ENCODE measurements at regions not wholly inside any gene's neighbourhood (a gene's known extent, or its start where the extent isn't known, plus 50 kb on each side); places are given as distances from the start of the nearest gene placed in this dataset.

- no peaks in the 10 kb centered on the region for H3K27me3 ChIP-seq
- 25 to 43% (median 35%) methylated on average over 3 of the region's 3 CpGs for WGBS, 4 donors
- TF ChIP-seq POLR2A (IDR thresholded peaks at IDR 0.05) = no peak
- TF ChIP-seq, protein P1, sequence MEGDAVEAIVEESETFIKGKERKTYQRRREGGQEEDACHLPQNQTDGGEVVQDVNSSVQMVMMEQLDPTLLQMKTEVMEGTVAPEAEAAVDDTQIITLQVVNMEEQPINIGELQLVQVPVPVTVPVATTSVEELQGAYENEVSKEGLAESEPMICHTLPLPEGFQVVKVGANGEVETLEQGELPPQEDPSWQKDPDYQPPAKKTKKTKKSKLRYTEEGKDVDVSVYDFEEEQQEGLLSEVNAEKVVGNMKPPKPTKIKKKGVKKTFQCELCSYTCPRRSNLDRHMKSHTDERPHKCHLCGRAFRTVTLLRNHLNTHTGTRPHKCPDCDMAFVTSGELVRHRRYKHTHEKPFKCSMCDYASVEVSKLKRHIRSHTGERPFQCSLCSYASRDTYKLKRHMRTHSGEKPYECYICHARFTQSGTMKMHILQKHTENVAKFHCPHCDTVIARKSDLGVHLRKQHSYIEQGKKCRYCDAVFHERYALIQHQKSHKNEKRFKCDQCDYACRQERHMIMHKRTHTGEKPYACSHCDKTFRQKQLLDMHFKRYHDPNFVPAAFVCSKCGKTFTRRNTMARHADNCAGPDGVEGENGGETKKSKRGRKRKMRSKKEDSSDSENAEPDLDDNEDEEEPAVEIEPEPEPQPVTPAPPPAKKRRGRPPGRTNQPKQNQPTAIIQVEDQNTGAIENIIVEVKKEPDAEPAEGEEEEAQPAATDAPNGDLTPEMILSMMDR (IDR thresholded peaks at IDR 0.05) = no peak
- no peaks in the 10 kb centered on the region for H3K4me1 ChIP-seq
- no peak overlapping the region for H3K4me3 ChIP-seq
- H3K9me3 ChIP-seq = no peaks in the 10 kb centered on the region
- DNase-seq (no peak), ATAC-seq (no peak)
- no peak overlapping the region for H3K27ac ChIP-seq
- intact Hi-C loops (cut with DNase I) = no loop called here
- no peaks in the 10 kb centered on the region for H3K36me3 ChIP-seq
Measured at GRCh38 chr4:180596888-180597483, 1646.2 kb upstream of the TENM3 start.

DNA sequence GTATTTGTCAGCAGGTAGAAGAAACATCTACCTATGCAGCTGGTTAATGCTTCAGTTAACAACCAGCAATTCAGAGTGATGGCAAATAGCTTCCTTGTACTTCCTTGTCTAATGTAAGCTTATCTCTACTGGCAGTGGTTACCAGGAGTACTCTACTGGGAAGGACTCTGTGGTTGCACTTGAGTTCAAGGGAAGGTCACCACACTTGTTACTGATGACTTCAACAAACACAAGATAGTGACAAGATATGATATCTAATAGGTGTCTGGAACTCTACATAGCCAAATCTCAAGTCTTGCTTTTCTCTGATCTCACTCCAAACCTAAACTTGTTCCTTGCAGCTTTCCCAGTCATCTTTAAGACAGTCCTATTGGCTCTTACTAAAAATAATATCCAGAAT, 1644.9 kb upstream of the TENM3 start:
- H3K27me3 ChIP-seq = no peaks in the 10 kb centered on the region
- no peaks in the 10 kb centered on the region for H3K4me1 ChIP-seq
- intact Hi-C loops (cut with DNase I) = no loop called here
- DNase-seq (no peak), ATAC-seq (no peak)
- no peaks in the 10 kb centered on the region for H3K36me3 ChIP-seq
- no peak overlapping the region for H3K4me3 ChIP-seq
- H3K27ac ChIP-seq = no peak overlapping the region
- TF ChIP-seq, protein P1 (IDR thresholded peaks at IDR 0.05) = no peak
- no peak for TF ChIP-seq POLR2A (IDR thresholded peaks at IDR 0.05)
- H3K9me3 ChIP-seq = no peaks in the 10 kb centered on the region

DNA sequence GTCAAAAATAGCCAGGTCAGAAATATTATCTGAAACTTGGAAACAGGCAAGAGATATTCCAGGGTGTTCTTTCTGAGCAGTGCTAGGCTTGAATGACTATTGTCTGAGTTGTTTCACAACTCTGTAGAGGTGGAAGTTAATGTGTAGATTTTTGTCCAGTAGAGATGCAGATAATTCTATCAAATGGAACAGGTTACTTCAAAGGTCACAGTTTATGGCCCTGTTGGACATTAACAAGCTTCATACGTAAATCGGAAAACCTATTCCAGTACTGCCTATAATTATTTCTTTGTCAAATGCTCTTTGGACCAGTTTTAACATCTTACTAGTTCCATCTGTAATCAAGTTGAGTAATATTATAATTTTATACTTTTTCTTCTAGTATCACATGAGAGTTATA, 1639.4 kb upstream of the TENM3 start:
- intact Hi-C loops (cut with DNase I) = no loop called here
- DNase-seq (no peak), ATAC-seq (no peak)
- H3K27ac ChIP-seq = no peak overlapping the region
- no peaks in the 10 kb centered on the region for H3K36me3 ChIP-seq
- peaks cover 0 to 3% (median 0%) of the 10 kb centered on the region in 12 donors for H3K9me3 ChIP-seq
- WGBS, 4 donors = 80 to 90% (median 85%) methylated on average over 2 of the region's 2 CpGs
- H3K27me3 ChIP-seq = no peaks in the 10 kb centered on the region
- TF ChIP-seq, protein P1 (IDR thresholded peaks at IDR 0.05) = no peak
- TF ChIP-seq POLR2A (IDR thresholded peaks at IDR 0.05) = no peak
- H3K4me1 ChIP-seq = no peaks in the 10 kb centered on the region
- H3K4me3 ChIP-seq = no peak overlapping the region

- peaks cover 0 to 1% (median 0%) of the 10 kb centered on the region in 12 donors for H3K9me3 ChIP-seq
- ATAC-seq (no peak), DNase-seq (no peak)
- no peaks in the 10 kb centered on the region for H3K4me1 ChIP-seq
- H3K27me3 ChIP-seq = no peaks in the 10 kb centered on the region
- 64 to 70% (median 70%) methylated on average over 2 of the region's 2 CpGs for WGBS, 4 donors
- TF ChIP-seq, protein P1 (IDR thresholded peaks at IDR 0.05) = no peak
- TF ChIP-seq POLR2A (IDR thresholded peaks at IDR 0.05) = no peak
- H3K4me3 ChIP-seq = no peak overlapping the region
- no peak overlapping the region for H3K27ac ChIP-seq
- H3K36me3 ChIP-seq = no peaks in the 10 kb centered on the region
- intact Hi-C loops (cut with DNase I) = no loop called here
Measured at GRCh38 chr4:180610324-180610723, 1632.9 kb upstream of the TENM3 start.

Measured in heart left ventricle (tissue), 16 donors.